NOMO-1 treated with DMSO at 0.1 percent for 48 hours (cell line): ENCODE measurements at regions not wholly inside any gene's neighbourhood (a gene's known extent, or its start where the extent isn't known, plus 50 kb on each side); places are given as distances from the start of the nearest gene placed in this dataset.
"Not testable (repeated sequence)": the region's sequence is repeated elsewhere in the genome, so short reads cannot be mapped to it uniquely, and the experiment has no call there.

ENCODE experiments used
- DNase-seq: peaks from one replicate; lab custom pipeline; 2025; ENCODE audit not compliant: unreplicated experiment; lab: John Stamatoyannopoulos, UW

DNA sequence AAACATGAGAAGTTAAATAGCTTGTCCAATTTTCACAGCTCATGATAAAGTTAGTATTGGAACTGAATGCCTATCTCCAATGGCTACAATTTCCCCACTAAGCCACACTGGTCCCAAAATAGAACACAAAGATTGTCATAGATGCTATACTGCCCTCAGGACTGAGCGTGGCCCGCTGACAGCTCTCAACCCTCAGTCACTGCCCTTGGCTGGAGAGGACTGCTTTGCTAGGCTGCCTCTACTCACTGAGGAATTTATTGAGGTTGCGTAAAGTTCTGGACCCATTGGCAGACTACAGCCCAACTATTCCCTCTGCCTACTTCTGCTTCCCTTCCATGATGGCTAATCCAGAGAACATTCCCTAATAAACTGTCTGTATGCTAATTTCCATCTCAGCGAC, 165.5 kb upstream of the BET1 start:
- DNase-seq = no peak

DNA sequence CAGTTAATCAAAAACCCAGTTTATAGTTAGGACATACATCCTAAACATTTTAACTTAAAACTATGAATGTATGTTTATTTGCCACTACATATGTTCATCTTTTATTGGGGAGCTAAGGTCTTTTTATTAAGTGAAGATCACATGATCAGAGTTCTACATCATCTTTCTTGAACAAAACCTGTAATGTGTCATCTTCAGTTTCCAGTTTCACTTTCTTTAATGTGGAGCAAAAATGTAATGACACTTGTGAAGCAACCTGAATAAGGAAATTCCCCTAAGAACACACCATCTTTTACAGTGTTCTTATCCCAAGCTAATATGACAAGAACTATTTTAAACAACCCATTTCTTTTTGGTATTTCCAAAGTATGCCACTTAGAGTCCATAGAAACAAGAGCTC, 166.7 kb upstream of the BET1 start:
- no peak for DNase-seq

DNA sequence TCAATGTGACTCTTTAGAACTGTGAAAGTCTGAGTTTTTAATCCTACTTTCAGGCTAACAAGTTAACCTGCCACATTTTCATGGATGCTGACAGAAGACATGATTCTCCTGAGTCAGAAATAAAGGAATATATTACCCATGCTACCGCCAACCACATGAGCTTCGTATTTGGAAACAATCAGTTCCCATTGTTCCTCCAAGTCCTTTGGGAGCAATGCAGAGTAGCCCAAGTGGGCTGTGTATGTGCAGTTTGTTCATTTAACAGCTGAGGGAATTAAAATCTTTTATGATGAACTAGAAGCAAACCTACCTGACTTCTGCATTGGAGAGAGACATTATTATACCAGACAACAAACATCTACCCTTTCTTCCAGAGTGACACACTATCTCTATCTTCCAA, 169.3 kb upstream of the BET1 start:
- no peak for DNase-seq

DNA sequence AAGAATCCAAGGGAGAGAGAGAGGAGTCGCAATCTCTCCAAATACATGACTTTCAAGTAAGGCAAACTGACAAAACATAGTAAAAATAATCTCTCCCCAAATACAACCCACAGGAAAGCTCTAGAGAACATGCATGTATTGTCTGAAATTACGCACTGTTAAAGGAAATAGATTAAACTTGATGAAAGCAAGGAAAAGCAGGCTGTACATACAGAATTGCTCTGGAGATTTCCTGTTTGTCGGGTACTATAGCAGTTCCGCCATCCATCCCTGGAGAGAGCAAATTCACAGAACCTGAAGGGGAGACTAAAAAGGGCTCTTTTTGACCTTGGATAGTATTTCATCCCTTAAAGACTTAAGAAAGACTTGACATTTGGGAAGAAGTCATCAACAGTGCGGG, 170.2 kb upstream of the BET1 start:
- no peak for DNase-seq

DNA sequence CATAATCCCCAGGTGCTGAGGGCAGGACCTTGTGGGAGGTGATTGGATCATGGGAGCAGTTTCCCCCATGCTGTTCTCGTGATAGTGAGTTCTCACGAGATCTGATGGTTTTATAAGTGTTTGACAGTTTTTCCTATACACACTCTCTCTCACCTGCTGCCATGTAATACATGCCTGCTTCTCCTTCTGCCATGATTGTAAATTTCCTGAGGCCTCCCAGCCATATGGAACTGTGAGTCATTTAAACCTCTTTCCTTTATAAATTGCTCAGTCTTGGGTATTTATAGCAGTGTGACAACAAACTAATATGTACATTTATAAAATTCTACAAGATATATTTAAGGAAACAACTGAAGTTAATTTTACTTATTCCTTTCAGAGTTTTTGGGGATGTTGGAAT, 170.8 kb upstream of the BET1 start:
- DNase-seq = no peak

DNA sequence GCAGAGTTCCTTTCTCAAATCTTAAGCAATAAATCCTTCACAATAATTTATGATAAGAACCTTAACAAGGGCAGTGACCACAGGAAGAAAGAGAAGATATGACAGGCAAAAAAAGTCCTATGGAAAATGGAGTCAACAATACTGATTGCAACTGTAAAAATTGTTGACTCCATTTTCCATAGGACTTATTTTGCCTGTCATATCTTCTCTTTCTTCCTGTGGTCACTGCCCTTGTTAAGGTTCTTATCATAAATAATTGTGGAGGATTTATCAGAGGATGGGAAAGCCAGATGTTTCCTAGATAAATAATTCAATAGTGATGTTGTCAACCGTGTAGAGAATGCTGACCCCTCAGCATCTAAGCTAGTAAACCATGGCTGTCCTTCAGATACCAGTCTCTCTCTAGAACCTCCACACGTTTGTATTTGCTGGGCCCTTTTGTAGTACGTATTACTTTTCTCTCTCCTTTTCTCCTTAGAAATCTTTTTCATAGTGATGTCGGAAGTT, 172.6 kb upstream of the BET1 start:
- no peak for DNase-seq

DNA sequence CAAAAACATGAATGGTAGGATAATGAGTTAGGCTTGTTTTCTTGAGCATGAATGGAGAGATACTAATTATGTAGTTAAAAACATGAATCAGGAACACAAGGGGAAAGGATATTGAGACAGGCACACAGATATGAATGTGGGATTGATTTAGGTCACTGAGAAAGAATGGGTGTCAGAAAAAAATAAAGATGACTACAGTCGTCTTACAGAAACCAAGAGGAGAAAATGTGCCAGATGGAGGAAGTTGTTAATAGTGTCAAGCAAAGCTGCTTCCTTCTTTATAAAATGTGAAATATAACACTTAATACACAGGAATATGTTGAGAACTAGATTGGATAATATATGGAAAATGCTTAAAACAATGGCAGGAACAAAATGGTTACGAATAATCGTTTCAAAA, 173.3 kb upstream of the BET1 start:
- DNase-seq = peak; percentile 50

DNA sequence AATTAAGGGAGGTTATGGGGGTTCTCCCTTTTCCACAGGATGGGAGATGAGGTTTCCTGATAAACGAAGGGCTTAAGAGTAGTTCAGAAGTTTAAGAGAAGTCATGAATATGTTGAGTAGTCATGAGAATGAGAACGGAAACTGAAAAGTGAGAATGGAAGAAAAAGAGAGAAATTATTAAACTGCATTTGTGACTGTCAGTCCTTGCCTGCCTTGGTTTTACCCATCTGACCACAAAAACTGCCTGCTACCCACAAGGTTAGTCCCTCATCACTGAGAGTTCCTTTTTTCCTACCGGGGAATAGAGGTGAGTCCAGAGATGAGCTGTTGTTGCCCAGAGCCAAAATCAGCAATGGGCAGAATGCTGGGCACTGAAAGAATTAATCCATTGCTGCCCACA, 174.1 kb upstream of the BET1 start:
- no peak for DNase-seq

DNA sequence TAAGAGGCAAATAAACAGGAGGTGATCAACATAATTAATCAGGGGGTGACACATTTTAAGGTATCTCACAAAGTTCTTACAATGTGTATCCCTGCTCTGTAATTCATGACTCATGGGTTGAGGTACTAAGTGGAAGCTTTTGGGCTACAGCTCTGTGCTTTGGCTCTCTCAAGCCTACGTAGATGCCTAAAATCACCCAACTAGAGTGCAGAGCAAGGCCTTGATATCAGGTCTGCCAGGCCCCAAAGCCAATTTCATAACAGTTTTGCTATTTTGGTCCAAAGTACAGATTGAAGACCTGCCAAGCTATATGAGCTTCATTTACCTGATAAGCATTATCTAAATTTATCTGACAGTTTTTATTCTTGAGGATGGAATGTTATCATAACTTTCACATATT, 175.3 kb upstream of the BET1 start:
- DNase-seq = no peak

DNA sequence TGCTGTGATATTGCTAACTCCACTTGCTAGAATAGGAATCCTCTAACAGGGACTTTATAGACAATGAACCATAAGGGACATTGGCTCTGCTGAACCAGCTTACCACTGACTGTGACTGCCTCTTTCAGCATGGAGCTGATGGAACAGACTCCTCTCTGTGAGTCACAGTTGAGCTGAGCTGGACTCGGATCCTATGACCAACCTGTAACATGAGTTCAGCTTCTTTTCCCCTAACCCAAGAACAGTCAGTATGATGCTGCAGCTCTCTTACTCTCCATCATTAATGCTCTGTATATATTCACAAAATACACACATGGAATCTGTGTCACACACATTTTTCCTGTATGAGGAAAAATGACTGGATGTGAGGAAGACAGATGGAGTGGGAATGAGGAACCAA, 177.9 kb upstream of the BET1 start:
- DNase-seq = no peak

DNA sequence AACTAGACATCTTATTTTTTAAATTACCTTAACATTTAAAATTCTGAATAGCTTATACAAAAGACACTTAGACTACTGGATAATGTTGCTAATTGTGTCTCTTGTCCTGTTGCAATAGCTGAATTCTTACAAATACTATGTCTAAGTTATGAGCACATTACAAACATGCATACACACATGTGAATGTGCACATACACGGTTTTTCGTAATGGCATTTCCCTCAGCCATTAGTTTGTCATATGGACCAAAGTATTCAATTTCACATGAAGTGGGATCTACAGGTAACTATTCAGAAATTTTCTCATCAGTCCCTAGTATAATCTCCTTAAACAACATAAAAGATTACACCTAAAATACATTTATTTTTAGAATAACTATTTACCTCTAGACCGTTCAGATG, 178.6 kb upstream of the BET1 start:
- DNase-seq = no peak

DNA sequence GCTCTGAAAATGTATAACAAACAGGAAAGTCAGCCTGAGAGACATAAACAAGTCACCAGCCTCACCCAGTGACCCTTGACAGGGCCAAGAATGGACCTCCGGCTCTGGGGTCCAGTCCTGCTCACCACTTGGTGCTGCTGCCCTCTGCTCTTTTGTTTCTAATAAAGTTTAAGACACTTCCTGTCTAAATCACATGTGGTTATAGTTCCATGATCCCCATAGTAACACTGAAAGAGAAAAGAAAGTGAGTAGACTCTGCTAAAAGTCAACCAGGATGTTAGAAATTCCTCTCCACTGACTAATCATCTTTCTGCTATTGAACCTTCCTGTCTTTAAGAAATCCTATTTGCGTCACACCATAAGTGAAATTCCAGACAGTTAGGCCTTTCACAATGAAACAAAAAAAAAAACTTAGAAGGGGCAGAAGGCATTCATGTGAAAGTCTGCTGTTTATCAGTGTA, 179.2 kb upstream of the BET1 start:
- peak; percentile 38 for DNase-seq

DNA sequence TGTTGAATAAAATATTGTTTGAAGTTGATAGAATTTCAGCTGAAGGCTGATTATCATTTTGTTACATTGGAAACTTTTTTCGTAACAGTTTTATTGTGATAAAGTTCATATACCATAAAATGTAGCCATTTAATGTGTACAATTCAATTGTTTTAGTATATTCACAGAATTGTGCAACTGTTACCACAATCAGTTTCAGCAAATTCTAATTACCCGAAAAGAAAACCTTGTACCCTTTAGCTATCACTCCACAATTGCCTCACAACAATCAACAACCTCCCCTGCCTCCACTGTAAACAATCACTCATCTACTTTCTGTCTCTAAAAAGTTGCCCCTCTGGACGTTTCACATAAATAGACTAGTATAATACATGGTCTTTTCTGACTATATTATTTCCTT, 179.7 kb upstream of the BET1 start:
- no peak for DNase-seq

DNA sequence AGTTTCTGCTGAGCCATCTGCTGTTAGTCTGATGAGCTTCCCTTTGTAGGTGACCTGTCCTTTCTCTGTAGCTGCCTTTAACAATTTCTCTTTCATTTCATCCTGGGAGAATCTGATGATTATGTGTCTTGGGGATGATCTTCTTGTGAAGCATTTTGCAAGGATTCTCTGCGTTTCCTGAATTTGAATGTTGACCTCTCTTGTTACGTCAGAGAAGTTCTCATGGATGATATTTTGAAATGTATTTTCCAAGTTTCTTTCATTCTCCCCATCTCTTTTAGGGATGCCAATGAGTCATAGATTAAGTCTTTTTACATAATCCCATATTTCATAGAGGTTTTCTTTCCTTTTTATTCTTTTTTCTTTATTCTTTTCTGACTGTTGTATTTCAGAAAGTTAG, 184.2 kb upstream of the BET1 start:
- no peak for DNase-seq

DNA sequence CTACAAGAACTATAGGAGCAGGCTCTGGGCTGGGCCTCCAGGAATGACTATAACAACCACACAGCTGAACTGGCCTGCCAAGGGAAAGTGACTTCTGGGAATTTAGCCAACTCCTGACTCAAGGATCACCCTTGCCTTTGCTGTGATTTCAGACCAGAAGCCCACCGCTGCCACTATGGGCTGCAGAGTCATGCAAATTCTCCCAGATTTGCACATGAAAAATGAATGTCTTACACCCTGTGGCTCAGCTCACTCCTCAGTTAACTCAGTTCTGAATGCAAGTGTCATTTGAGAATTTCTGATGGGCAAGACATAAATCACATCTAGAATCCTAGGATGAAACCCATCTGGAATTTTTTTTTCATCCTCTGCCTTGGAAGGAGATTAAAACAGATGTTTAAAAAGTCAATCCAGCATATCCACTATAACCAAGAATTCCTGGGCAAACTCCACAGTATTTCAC, 186.5 kb upstream of the BET1 start:
- DNase-seq = no peak

DNA sequence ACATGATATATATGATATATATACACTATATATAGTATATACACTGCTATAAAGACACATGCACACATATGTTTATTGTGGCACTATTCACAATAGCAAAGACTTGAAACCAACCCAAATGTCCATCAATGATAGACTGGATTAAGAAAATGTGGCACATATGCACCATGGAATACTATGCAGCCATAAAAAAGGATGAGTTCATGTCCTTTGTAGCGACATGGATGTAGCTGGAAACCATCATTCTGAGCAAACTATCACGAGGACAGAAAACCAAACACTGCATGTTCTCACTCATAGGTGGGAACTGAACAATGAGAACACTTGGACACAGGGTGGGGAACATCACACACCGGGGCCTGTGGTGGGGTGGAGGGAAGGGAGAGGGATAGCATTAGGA, 190.3 kb upstream of the BET1 start:
- DNase-seq = not testable (repeated sequence)

DNA sequence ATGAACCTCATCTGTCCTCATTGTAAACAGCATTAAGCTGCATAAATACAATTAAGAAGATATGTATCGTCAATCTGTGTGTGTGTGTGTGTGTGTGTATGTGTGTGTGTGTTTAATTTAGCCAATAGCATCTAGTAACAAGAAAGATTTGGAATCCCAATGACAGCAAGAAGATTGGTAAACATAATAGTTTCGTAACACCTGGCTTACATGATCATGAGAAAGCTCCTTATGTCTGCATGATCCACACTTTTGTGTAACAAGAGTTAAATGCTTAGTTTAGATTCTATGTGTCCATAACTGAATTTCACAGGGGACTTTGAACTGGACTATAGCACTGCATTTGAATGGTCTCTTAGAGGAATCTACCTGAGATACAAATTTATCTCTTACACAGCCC, 191.0 kb upstream of the BET1 start:
- no peak for DNase-seq

DNA sequence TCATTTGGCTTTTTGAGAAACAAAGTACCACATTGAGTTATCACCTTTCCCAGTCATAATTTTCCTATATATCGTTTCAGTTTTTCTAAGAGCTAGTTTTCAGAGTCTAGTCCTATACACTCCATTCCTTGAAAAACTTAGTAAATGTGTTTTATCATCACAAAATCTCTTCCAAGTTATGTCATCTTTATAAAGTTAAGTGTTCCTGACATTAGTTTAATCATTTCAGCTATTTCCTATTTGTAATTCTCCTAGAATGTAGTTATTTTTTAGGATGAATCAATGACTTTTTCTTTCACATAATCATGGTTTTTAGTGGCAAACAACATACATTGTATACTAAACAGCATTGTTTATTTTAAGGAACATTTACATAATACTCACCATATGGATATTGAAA, 191.7 kb upstream of the BET1 start:
- no peak for DNase-seq

DNA sequence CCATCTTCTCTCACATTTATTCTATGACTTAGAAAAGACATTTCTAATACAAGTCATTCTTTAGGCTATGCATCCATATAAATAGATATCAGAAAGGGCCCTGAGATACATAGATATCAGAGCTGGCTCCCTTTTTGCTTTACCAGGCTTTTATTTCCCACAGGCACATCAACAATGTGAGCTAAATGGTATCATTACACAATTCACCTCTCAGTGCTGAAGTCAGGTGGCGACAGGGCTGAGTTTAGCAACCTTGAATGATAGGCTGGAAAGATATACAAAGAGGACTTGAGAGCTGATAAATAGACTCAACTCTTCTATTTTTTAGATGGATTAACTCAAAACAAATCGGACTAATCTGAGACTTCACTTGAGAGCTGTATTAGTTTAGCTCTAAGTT, 189.2 kb upstream of the COL1A2 start:
- no peak for DNase-seq

DNA sequence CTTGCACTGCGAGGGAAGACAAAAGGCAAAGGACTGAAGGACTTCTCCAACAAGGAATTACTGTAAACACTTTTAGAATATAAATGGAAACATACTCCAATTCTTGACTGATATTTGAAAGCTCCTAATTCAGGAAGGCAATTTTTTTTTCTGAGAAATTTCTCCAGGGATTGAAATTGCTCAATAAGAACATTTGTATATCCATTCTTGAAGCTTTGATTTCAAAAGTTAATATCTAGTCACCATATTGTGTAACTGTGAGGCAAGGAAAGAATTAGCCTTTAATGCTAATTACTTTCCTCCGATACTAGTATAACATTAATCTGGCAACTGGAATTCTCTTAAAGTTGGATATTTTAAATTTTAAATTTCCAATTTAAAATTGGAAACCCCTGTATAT, 188.4 kb upstream of the COL1A2 start:
- DNase-seq = no peak

DNA sequence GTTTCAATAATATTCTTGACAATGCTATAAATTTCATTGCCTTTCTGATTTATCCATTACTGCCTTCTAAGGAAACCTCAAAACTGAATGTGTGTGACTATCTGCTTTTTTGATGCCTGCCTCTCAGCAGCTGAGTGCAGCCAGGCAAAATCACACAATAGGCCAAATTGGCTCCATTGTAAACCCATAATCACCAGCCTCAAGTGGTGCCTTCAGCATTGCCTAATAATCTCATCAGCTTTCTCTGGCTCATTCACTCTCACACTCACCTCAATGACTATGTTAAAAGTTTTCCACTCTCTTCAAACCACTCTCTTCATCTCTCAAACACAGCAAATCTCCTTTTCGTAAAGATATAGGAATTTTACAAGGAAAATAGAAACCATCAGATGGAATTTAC, 182.5 kb upstream of the COL1A2 start:
- no peak for DNase-seq

DNA sequence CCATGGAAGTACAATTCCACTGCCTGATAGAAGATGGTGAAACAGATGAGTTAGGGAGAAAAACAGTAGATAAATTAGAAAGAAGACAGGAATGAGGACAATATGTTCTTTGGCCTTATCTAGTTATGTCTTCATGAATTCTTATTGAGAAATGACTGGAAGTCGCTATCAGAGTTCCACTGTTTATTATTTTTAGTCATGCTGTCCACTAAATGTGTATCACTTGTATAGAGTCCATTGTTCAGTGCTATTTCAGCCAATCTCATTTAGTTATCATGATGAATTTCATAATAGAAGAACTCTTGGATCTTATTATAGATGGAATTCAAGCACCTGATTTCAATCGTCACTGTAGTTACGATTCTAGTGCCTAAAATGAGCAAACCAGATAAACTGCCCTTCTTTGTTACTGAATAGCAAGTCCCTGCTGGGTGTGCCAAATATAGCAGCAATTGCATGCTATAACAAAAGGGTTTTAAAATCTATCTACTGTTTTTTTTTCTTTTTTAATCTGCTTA, 177.7 kb upstream of the COL1A2 start:
- no peak for DNase-seq

DNA sequence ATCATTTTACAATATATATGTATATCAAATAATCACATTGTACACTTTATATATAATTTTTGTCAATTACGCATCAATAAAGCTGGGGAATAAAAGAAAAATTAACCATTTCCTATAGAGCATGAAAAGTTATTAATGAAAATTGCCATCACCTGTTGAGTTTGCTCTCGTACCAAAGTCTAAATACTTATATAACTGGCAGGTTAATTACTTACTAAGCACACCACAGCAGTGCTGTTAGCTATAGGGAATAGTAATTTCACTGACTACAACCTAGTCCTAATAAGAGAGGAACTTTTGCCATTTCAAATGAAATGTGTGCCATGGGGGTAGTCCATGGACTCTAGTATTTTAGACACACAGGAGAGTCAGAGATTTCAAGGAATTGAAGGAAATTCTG, 176.9 kb upstream of the COL1A2 start:
- no peak for DNase-seq

DNA sequence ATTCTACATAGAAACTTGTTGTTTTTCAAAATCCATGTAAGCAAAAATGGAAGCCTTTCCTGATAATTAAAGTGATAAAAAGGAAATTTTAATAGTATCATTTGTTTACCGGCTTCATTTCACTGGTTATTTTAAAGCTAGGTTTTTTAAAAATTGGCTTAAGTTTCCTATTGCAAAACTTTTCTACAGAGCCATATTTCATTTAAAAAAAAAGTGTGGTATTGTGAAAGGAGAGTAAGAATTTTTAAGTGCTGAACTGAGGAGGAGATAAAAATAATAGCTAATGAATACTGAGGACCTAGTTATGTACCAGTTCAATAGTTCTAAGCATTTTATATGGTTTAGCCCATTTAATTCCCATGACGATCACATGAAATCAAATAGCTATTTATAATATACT, 172.2 kb upstream of the COL1A2 start:
- no peak for DNase-seq
